Esophagus squamous epithelium (tissue), 5 donors: ENCODE measurements at regions not wholly inside any gene's neighbourhood (a gene's known extent, or its start where the extent isn't known, plus 50 kb on each side); places are given as distances from the start of the nearest gene placed in this dataset.

Source experiments
- DNase-seq: peaks from one replicate; lab custom pipeline; 2025; lab: John Stamatoyannopoulos, UW
- H3K27ac ChIP-seq, 4 donors: fragments of 200-600 bp; sonication (generic); one replicate each; pipeline ENCODE4 v1.5.1; 2016 to 2019; ENCODE audit warnings: mild to moderate bottlenecking in 1 of 4
- H3K27me3 ChIP-seq, 4 donors: fragments of 200-600 bp; sonication (generic); 1 replicate in 3 of 4; 2 replicates in 1 of 4; pipeline versions ENCODE4 v1.5.1 to v1.6.0; 2017 to 2021; ENCODE audit warnings: antibody characterized with exemption in 1 of 4
- H3K36me3 ChIP-seq, 3 donors: fragments of 200-600 bp; sonication (generic); one replicate each; pipeline ENCODE4 v1.5.1; 2016 to 2019
- H3K4me1 ChIP-seq, 3 donors: fragments of 200-600 bp; sonication (generic); one replicate each; pipeline ENCODE4 v1.5.1; 2017 to 2019
- H3K4me3 ChIP-seq, 4 donors: fragments of 200-600 bp; sonication (generic); 1 replicate in 3 of 4; 2 replicates in 1 of 4; pipeline ENCODE4 v1.5.1; 2016 to 2019; ENCODE audit warnings: mild to moderate bottlenecking in 2 of 4, moderate library complexity in 1 of 4
- H3K9me3 ChIP-seq, 3 donors: fragments of 200-600 bp; sonication (generic); one replicate each; pipeline ENCODE4 v1.5.1; 2016 to 2019
- CTCF ChIP-seq, 6 experiments: fragments of 450-650 bp in 4 of 6; fragments of 200-600 bp in 2 of 6; sonication (generic) in 2 of 6; IDR thresholded peaks; one replicate each; pipeline ENCODE4 v1.5.1; 2016 to 2019; ENCODE audit warnings: antibody characterized with exemption in 6 of 6, mild to moderate bottlenecking in 4 of 6, moderate library complexity in 4 of 6
- POLR2A ChIP-seq, 4 donors: fragments of 450-650 bp; IDR thresholded peaks; one replicate each; pipeline ENCODE4 v1.6.1; 2017; ENCODE audit warnings: antibody characterized with exemption in 4 of 4, mild to moderate bottlenecking in 4 of 4, moderate library complexity in 3 of 4
- WGBS, 2 donors: methylation state at CpG; one replicate each; pipeline ENCODE4 v1.1.5; 2018; 5-methylcytosine and 5-hydroxymethylcytosine counted together
- intact Hi-C: fragments of 100-400 bp; cut with DNase I; formaldehyde crosslinking; loops from one replicate; pipeline ENCODE4 v1.15.0; 2022
- donor health status: DM: yes; HTN: yes; CAD: no.

GRCh38 chr21:35475009-35475408 lies 425.9 kb upstream of the RUNX1 start:
- TF ChIP-seq POLR2A (IDR thresholded peaks at IDR 0.05) (no peak), CTCF (IDR thresholded peaks at IDR 0.05) (no peak)
- H3K36me3 ChIP-seq = no peaks in the 10 kb centered on the region
- no peak overlapping the region for H3K4me3 ChIP-seq
- H3K9me3 ChIP-seq = no peaks in the 10 kb centered on the region
- no peak for DNase-seq
- H3K27ac ChIP-seq = no peak overlapping the region
- H3K27me3 ChIP-seq = no peaks in the 10 kb centered on the region
- peaks cover 0 to 13% (median 0%) of the 10 kb centered on the region in 3 donors for H3K4me1 ChIP-seq
- intact Hi-C loops = no loop called here

GRCh38 chr21:35473496-35473895 lies 424.4 kb upstream of the RUNX1 start:
- no peak for DNase-seq
- Histone ChIP-seq H3K27ac (no peak overlapping the region), H3K4me3 (no peak overlapping the region), H3K36me3 (no peaks in the 10 kb centered on the region), H3K4me1 (peaks cover 0 to 13% (median 0%) of the 10 kb centered on the region in 3 donors), H3K9me3 (no peaks in the 10 kb centered on the region), H3K27me3 (no peaks in the 10 kb centered on the region)
- TF ChIP-seq CTCF (IDR thresholded peaks at IDR 0.05) = no peak
- TF ChIP-seq POLR2A (IDR thresholded peaks at IDR 0.05) = no peak
- intact Hi-C loops = no loop called here
- WGBS, 2 donors = 64 to 80% methylated on average over 1 of the region's 1 CpG

- Histone ChIP-seq H3K36me3 (no peaks in the 10 kb centered on the region), H3K4me3 (no peak overlapping the region), H3K27ac (no peak overlapping the region), H3K9me3 (no peaks in the 10 kb centered on the region), H3K4me1 (no peaks in the 10 kb centered on the region), H3K27me3 (no peaks in the 10 kb centered on the region)
- no peak for DNase-seq
- WGBS, 2 donors = 80 to 85% methylated on average over 5 of the region's 5 CpGs
- intact Hi-C loops = no loop called here
- TF ChIP-seq CTCF (IDR thresholded peaks at IDR 0.05) = no peak
- no peak for TF ChIP-seq POLR2A (IDR thresholded peaks at IDR 0.05)
These were observed 421.4 kb upstream of the RUNX1 start for GRCh38 chr21:35470522-35470921.

GRCh38 chr21:35469498-35469897 lies 420.4 kb upstream of the RUNX1 start:
- H3K27ac ChIP-seq = no peak overlapping the region
- no peaks in the 10 kb centered on the region for H3K27me3 ChIP-seq
- no peaks in the 10 kb centered on the region for H3K36me3 ChIP-seq
- TF ChIP-seq CTCF (IDR thresholded peaks at IDR 0.05) (no peak), POLR2A (IDR thresholded peaks at IDR 0.05) (no peak)
- no peaks in the 10 kb centered on the region for H3K9me3 ChIP-seq
- no peak overlapping the region for H3K4me3 ChIP-seq
- H3K4me1 ChIP-seq = no peaks in the 10 kb centered on the region
- no peak for DNase-seq
- WGBS, 2 donors = 81 to 90% methylated on average over 1 of the region's 1 CpG
- intact Hi-C loops = no loop called here

GRCh38 chr21:35468991-35469390 lies 419.9 kb upstream of the RUNX1 start:
- TF ChIP-seq POLR2A (IDR thresholded peaks at IDR 0.05) (no peak), CTCF (IDR thresholded peaks at IDR 0.05) (no peak)
- H3K4me1 ChIP-seq = no peaks in the 10 kb centered on the region
- 67 to 77% methylated on average over 5 of the region's 5 CpGs for WGBS, 2 donors
- H3K9me3 ChIP-seq = no peaks in the 10 kb centered on the region
- intact Hi-C loops = no loop called here
- no peak overlapping the region for H3K27ac ChIP-seq
- H3K36me3 ChIP-seq = no peaks in the 10 kb centered on the region
- no peaks in the 10 kb centered on the region for H3K27me3 ChIP-seq
- H3K4me3 ChIP-seq = no peak overlapping the region
- DNase-seq = no peak
